OCI-LY3 (cell line): ENCODE measurements at regions not wholly inside any gene's neighbourhood (a gene's known extent, or its start where the extent isn't known, plus 50 kb on each side); places are given as distances from the start of the nearest gene placed in this dataset.

Experiments
- CTCF ChIP-seq: fragments of 200-600, 300-600 bp; sonication (generic); IDR thresholded peaks from 2 replicates; pipeline ENCODE4 v1.5.1; 2014; ENCODE audit warnings: antibody characterized with exemption, low read length, low read depth
- EZH2phosphoT487 ChIP-seq: fragments of 200-600 bp; shearing (Covaris generic); IDR thresholded peaks from 2 replicates; pipeline ENCODE4 v1.6.1; 2018; ENCODE audit warnings: antibody characterized with exemption, mixed run types, low read depth

DNA sequence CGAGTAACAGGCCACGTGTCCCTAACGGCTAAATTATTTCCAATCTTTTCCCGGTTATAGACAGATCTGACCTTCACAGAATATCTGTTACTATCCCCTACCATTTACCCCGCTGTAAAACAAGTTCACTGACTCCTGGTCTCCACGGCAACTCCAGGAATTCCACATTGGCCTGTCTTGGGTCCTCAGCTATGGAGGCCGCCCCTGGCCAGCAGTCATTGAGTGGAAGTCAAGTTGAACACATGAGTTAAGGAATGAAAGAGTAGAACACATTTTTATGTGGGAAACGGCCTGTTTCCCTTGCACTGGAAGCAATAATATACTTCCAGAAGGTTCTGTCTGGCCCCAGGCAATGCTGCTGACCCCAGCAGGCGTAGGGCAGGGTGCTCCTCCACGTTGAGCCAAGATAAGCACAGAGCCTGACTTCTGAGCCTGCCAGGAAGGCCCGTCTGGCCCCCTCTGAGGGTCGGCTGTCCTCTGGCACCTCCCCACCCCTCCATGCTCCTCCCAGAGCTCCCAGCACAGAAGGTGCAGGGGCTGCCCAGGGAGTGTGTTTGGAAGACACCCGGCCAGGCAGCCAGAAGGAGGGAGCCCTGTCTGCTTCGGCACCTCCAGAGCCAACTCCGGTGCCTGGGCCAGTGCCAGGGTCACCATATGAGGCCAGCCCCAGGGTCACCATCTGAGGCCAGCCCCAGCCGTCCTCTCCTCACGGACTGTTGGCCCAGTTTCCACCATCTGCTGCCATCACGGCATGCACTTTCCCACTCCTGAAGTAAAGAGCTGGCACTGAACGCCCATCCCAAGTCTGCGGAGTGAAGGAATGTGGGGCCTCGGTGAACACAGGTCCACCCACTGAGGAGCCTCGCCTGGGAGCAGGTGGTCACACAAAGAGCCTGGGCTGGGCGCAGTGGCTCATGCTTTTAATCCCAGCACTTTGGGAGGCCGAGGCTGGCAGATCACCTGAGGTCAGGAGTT, 813.2 kb downstream of the BRD1 start:
- TF ChIP-seq CTCF, result no peak
- TF ChIP-seq EZH2phosphoT487, result no peak
